A673 (cell line): ENCODE measurements at regions not wholly inside any gene's neighbourhood (a gene's known extent, or its start where the extent isn't known, plus 50 kb on each side); places are given as distances from the start of the nearest gene placed in this dataset.

Experiments used
- CTCF ChIP-seq: fragments of 300-800, 200-600 bp; sonication (generic); conservative IDR thresholded peaks from 2 replicates; pipeline ENCODE4 v1.5.1; 2017; ENCODE audit warnings: low read depth, mild to moderate bottlenecking, antibody characterized with exemption, low read length, moderate library complexity, mixed read lengths
- EZH2 ChIP-seq: fragments of 200-600 bp; sonication (generic); IDR thresholded peaks from 2 replicates; pipeline ENCODE4 v1.6.1; 2017; ENCODE audit warnings: borderline replicate concordance, low read depth, mild to moderate bottlenecking, mixed read lengths, antibody characterized with exemption, low read length; ENCODE audit not compliant: poor library complexity, severe bottlenecking

GRCh38 chr1:55309053-55309452 is 93.9 kb upstream of the USP24 start:
- no peak for TF ChIP-seq EZH2
- no peak for TF ChIP-seq CTCF
